Endodermal cell (in vitro differentiated cells): ENCODE measurements at regions not wholly inside any gene's neighbourhood (a gene's known extent, or its start where the extent isn't known, plus 50 kb on each side); places are given as distances from the start of the nearest gene placed in this dataset.
A peak's percentile ranks its signal among the peaks of the same experiment; 100 is the strongest.

Experiments
- DNase-seq: peaks from one replicate; pipeline ENCODE4 v3.0.0-alpha.2; 2017
- H3K27ac ChIP-seq: 2 replicates; pipeline ENCODE4 v1.5.1; 2013; ENCODE audit warnings: mild to moderate bottlenecking, low read depth, low read length, moderate library complexity
- H3K27me3 ChIP-seq: 2 replicates; pipeline ENCODE4 v1.6.1; 2013; ENCODE audit warnings: mild to moderate bottlenecking, low read length, moderate library complexity; ENCODE audit not compliant: insufficient read depth, control insufficient read depth, poor library complexity, severe bottlenecking
- H3K36me3 ChIP-seq: 2 replicates; pipeline ENCODE4 v1.7.0; 2013; ENCODE audit warnings: mild to moderate bottlenecking, low read length, moderate library complexity; ENCODE audit not compliant: control insufficient read depth, insufficient read depth
- H3K4me1 ChIP-seq: one replicate; pipeline ENCODE4 v1.7.0; 2013; ENCODE audit warnings: low read length; ENCODE audit not compliant: control insufficient read depth, insufficient read depth
- H3K4me3 ChIP-seq: 2 replicates; pipeline ENCODE4 v1.5.1; 2013; ENCODE audit warnings: mild to moderate bottlenecking, low read length, moderate library complexity
- H3K9ac ChIP-seq: 2 replicates; pipeline ENCODE4 v1.6.1; 2013; ENCODE audit warnings: mild to moderate bottlenecking, low read length, moderate library complexity; ENCODE audit not compliant: poor library complexity, severe bottlenecking; ENCODE audit errors: extremely low read depth
- H3K9me3 ChIP-seq: 2 replicates; pipeline ENCODE4 v1.6.1; 2013; ENCODE audit warnings: mild to moderate bottlenecking, low read length, moderate library complexity; ENCODE audit not compliant: control insufficient read depth
- H3K27ac Mint-ChIP-seq: 2 replicates; pipeline ENCODE4 v1.8.0; 2020; ENCODE audit warnings: mixed read lengths
- H3K27me3 Mint-ChIP-seq: 2 replicates; pipeline ENCODE4 v1.8.0; 2021; ENCODE audit warnings: mild to moderate bottlenecking, mixed read lengths; ENCODE audit not compliant: insufficient read depth
- H3K36me3 Mint-ChIP-seq: 2 replicates; pipeline ENCODE4 v1.8.0; 2020; ENCODE audit warnings: low read depth, mixed read lengths
- H3K4me1 Mint-ChIP-seq: 2 replicates; pipeline ENCODE4 v1.8.0; 2020; ENCODE audit warnings: mixed read lengths
- H3K4me3 Mint-ChIP-seq: 2 replicates; pipeline ENCODE4 v1.8.0; 2020; ENCODE audit warnings: mild to moderate bottlenecking, moderate library complexity, mixed read lengths
- H3K9me3 Mint-ChIP-seq: 2 replicates; pipeline ENCODE4 v1.8.0; 2020; ENCODE audit warnings: mild to moderate bottlenecking, mixed read lengths
- CTCF ChIP-seq: fragments of 200-600 bp; sonication (generic); conservative IDR thresholded peaks from 2 replicates; pipeline ENCODE4 v1.5.0; 2021; ENCODE audit warnings: antibody characterized with exemption, mild to moderate bottlenecking
- WGBS, 2 experiments: methylation state at CpG; one replicate each; pipeline versions ENCODE4 v1.1.5 to v1.1.7; 2013; ENCODE audit warnings: missing lambda C conversion rate in 2 of 2, mixed read lengths in 1 of 2; ENCODE audit not compliant: insufficient coverage in 1 of 2, insufficient read length in 1 of 2; 5-methylcytosine and 5-hydroxymethylcytosine counted together

- Histone ChIP-seq H3K27me3 (no peaks in the 10 kb centered on the region), H3K9me3 (no peaks in the 10 kb centered on the region), H3K9ac (no peak overlapping the region), H3K36me3 (no peaks in the 10 kb centered on the region), H3K4me1 (no peaks in the 10 kb centered on the region), H3K4me3 (no peak overlapping the region), H3K27ac (no peak overlapping the region)
- no peaks in the 10 kb centered on the region for H3K27me3 Mint-ChIP-seq
- 89 to 100% methylated on average over 1 of the region's 1 CpG for WGBS, 2 experiments
- no peak for TF ChIP-seq CTCF
- H3K4me1 Mint-ChIP-seq, result peaks cover 10% of the 10 kb centered on the region
- no peaks in the 10 kb centered on the region for H3K9me3 Mint-ChIP-seq
- H3K4me3 Mint-ChIP-seq, result no peak overlapping the region
- no peaks in the 10 kb centered on the region for H3K36me3 Mint-ChIP-seq
- no peak overlapping the region for H3K27ac Mint-ChIP-seq
- no peak for DNase-seq
Observed at GRCh38 chr2:15094161-15094560, 461.6 kb downstream of the LRATD1 start.

GRCh38 chr2:15096873-15097272 is 464.3 kb downstream of the NBAS start:
- Histone ChIP-seq H3K27me3 (no peaks in the 10 kb centered on the region), H3K4me3 (no peak overlapping the region), H3K9ac (no peak overlapping the region), H3K27ac (no peak overlapping the region), H3K9me3 (no peaks in the 10 kb centered on the region), H3K36me3 (no peaks in the 10 kb centered on the region), H3K4me1 (no peaks in the 10 kb centered on the region)
- peak; percentile 76 for DNase-seq
- H3K36me3 Mint-ChIP-seq, result no peaks in the 10 kb centered on the region
- H3K4me1 Mint-ChIP-seq, result peaks cover 10% of the 10 kb centered on the region
- no peak for TF ChIP-seq CTCF
- no peak overlapping the region for H3K4me3 Mint-ChIP-seq
- H3K27ac Mint-ChIP-seq, result no peak overlapping the region
- no peaks in the 10 kb centered on the region for H3K27me3 Mint-ChIP-seq
- no peaks in the 10 kb centered on the region for H3K9me3 Mint-ChIP-seq

- Mint-ChIP-seq H3K4me1 (no peaks in the 10 kb centered on the region), H3K36me3 (no peaks in the 10 kb centered on the region), H3K9me3 (peaks cover 20% of the 10 kb centered on the region), H3K4me3 (no peak overlapping the region), H3K27me3 (no peaks in the 10 kb centered on the region), H3K27ac (no peak overlapping the region)
- peaks cover 10% of the 10 kb centered on the region for H3K9me3 ChIP-seq
- WGBS, 2 experiments, result 81 to 100% methylated on average over 1 of the region's 1 CpG
- no peak for TF ChIP-seq CTCF
- no peak overlapping the region for H3K9ac ChIP-seq
- DNase-seq, result no peak
- H3K27ac ChIP-seq, result no peak overlapping the region
- H3K4me1 ChIP-seq, result no peaks in the 10 kb centered on the region
- no peaks in the 10 kb centered on the region for H3K36me3 ChIP-seq
- H3K27me3 ChIP-seq, result no peaks in the 10 kb centered on the region
- no peak overlapping the region for H3K4me3 ChIP-seq
Observed at GRCh38 chr2:15107137-15107536, 454.0 kb downstream of the NBAS start.
